ENCODE measurements at regions not wholly inside any gene's neighbourhood (a gene's known extent, or its start where the extent isn't known, plus 50 kb on each side); places are given as distances from the start of the nearest gene placed in this dataset.

DNA sequence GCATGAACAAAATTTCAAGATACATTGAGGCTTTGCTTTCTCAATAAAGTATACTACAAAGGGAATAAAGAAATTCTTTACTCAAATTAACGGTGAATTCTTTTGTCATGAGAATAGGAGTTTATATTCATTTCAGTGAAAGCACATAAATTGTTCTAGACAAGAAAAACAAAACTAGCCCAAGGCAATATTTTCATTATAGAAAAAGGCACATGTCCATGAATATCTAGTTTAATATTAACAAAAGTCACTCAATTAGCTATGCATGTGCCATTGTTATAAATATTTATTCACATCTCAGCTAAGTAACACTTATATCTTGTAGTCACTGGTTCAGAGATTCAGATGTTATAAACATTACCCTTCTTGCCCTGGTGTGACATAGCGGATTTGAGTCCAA is 369.3 kb downstream of the GPATCH2 start:
- H3K9ac ChIP-seq: no peak overlapping the region
- no peak for DNase-seq
- no peaks in the 10 kb centered on the region for H4K20me1 ChIP-seq (ENCODE audit: insufficient read depth)
- H3K4me1 ChIP-seq (ENCODE audit: insufficient read depth): no peaks in the 10 kb centered on the region
- no peaks in the 10 kb centered on the region for H3K79me2 ChIP-seq (ENCODE audit: insufficient read depth)
- H3K27me3 ChIP-seq (replicated peaks; ENCODE audit: insufficient read depth): no peaks in the 10 kb centered on the region
- no peak overlapping the region for H3K4me3 ChIP-seq
- no peak overlapping the region for H3K27ac ChIP-seq
- no peaks in the 10 kb centered on the region for H3K9me2 ChIP-seq (ENCODE audit: insufficient read depth)
- TF ChIP-seq EZH2phosphoT487 (IDR thresholded peaks at IDR 0.05; ENCODE audit: insufficient read depth, low read depth) (no peak), EZH2 (IDR thresholded peaks at IDR 0.05; ENCODE audit: insufficient read depth, poor library complexity, severe bottlenecking) (no peak)
- no peak overlapping the region for H3K4me2 ChIP-seq (ENCODE audit: unreplicated experiment)
- H3K36me3 ChIP-seq (ENCODE audit: low read depth): no peaks in the 10 kb centered on the region
- 18 to 25% methylated on average over 2 of the region's 2 CpGs for WGBS, 2 experiments (ENCODE audit: low coverage in 1 of 2, low lambda C conversion rate in 2 of 2, missing lambda C conversion rate in 2 of 2)
- H2AFZ ChIP-seq: no peak overlapping the region
- H3K9me3 ChIP-seq (ENCODE audit: low read depth): no peaks in the 10 kb centered on the region
- in situ Hi-C loops (cut with MboI): no loop called here
- H3F3A ChIP-seq (ENCODE audit: insufficient read depth): no peaks in the 10 kb centered on the region

DNA sequence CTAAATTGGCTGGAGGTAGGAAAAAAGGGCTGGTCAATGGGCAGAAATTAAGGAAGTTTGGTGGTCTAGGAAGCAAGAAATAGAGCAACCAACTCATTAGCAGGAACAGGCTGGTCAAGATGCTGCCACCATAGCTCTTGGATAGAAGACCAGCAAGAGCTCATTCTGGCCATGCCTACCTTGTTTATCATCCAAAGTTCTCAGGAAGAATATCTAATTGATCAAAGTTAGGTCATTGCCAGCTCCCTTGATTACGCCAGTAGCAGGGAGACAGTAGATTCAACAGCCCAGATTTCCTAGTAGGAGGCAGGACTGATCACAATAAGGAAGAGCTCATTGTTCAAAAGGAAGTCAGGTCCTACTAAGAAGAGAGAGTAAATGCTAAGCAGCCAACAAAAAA is 370.2 kb downstream of the GPATCH2 start:
- Histone ChIP-seq H3K9me3 (ENCODE audit: low read depth) (no peaks in the 10 kb centered on the region), H3K79me2 (ENCODE audit: insufficient read depth) (no peaks in the 10 kb centered on the region), H3K36me3 (ENCODE audit: low read depth) (no peaks in the 10 kb centered on the region), H3K27me3 (replicated peaks; ENCODE audit: insufficient read depth) (no peaks in the 10 kb centered on the region), H3K4me1 (ENCODE audit: insufficient read depth) (no peaks in the 10 kb centered on the region), H3K9ac (no peak overlapping the region), H2AFZ (no peak overlapping the region), H3K4me2 (ENCODE audit: unreplicated experiment) (no peak overlapping the region), H3K9me2 (ENCODE audit: insufficient read depth) (no peaks in the 10 kb centered on the region), H3K27ac (no peak overlapping the region), H3K4me3 (no peak overlapping the region), H3F3A (ENCODE audit: insufficient read depth) (no peaks in the 10 kb centered on the region), H4K20me1 (ENCODE audit: insufficient read depth) (no peaks in the 10 kb centered on the region)
- in situ Hi-C loops (cut with MboI): no loop called here
- no peak for DNase-seq
- TF ChIP-seq EZH2 (IDR thresholded peaks at IDR 0.05; ENCODE audit: insufficient read depth, poor library complexity, severe bottlenecking): no peak
- TF ChIP-seq EZH2phosphoT487 (IDR thresholded peaks at IDR 0.05; ENCODE audit: insufficient read depth, low read depth): no peak
- WGBS, 2 experiments (ENCODE audit: low coverage in 1 of 2, low lambda C conversion rate in 2 of 2, missing lambda C conversion rate in 2 of 2): 8 to 15% methylated on average over 1 of the region's 1 CpG

DNA sequence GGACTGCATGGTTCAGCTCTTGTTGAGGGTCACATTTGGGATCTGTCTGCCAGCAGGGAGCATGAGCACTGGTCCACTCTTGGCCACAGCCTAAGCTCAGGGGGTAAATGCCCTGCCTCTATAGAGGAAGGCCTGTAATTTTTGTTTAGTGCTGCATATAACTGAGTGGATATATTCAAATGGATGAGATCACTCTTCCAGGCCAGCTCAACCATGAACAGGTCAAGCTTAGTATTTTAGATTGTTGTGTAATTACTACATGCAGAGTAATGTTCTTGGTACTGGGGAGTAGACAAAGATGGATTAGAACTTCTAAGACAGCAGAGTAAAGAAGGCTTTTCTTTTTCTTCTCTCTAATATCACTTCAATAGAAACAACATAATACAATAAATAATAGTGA is 376.9 kb downstream of the GPATCH2 start:
- H3K9me2 ChIP-seq (ENCODE audit: insufficient read depth): no peaks in the 10 kb centered on the region
- TF ChIP-seq EZH2 (IDR thresholded peaks at IDR 0.05; ENCODE audit: insufficient read depth, poor library complexity, severe bottlenecking): no peak
- H2AFZ ChIP-seq: no peak overlapping the region
- no peak overlapping the region for H3K4me3 ChIP-seq
- H4K20me1 ChIP-seq (ENCODE audit: insufficient read depth): no peaks in the 10 kb centered on the region
- no peaks in the 10 kb centered on the region for H3K27me3 ChIP-seq (replicated peaks; ENCODE audit: insufficient read depth)
- H3F3A ChIP-seq (ENCODE audit: insufficient read depth): no peaks in the 10 kb centered on the region
- no peaks in the 10 kb centered on the region for H3K36me3 ChIP-seq (ENCODE audit: low read depth)
- H3K79me2 ChIP-seq (ENCODE audit: insufficient read depth): no peaks in the 10 kb centered on the region
- DNase-seq: no peak
- H3K4me2 ChIP-seq (ENCODE audit: unreplicated experiment): no peak overlapping the region
- no peak overlapping the region for H3K27ac ChIP-seq
- H3K9ac ChIP-seq: no peak overlapping the region
- no peaks in the 10 kb centered on the region for H3K4me1 ChIP-seq (ENCODE audit: insufficient read depth)
- no peaks in the 10 kb centered on the region for H3K9me3 ChIP-seq (ENCODE audit: low read depth)
- in situ Hi-C loops (cut with MboI): no loop called here

DNA sequence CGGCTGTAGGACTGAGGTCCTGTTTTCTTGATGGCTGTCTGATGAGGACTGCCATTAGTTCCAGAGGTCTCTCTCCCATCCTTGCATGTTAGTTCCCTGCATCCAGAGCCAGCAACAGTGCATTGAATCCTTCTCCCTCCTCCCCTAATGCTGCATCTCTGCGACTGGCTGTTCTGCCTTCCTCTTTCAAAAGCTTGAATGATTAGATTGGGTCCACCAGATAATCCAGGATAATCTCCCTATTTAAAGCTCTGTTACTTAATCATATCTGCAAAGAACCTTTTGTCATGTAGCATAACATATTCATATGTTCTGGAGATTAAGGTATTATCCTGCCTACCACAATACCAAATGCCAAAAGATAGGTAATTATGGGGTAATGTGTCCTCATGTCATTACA is 377.5 kb downstream of the GPATCH2 start:
- no peaks in the 10 kb centered on the region for H4K20me1 ChIP-seq (ENCODE audit: insufficient read depth)
- H2AFZ ChIP-seq: no peak overlapping the region
- no peak for DNase-seq
- no peak overlapping the region for H3K4me3 ChIP-seq
- no peaks in the 10 kb centered on the region for H3K27me3 ChIP-seq (replicated peaks; ENCODE audit: insufficient read depth)
- 46 to 50% methylated on average over 2 of the region's 2 CpGs for WGBS, 2 experiments (ENCODE audit: low coverage in 1 of 2, low lambda C conversion rate in 2 of 2, missing lambda C conversion rate in 2 of 2)
- H3K9ac ChIP-seq: no peak overlapping the region
- H3F3A ChIP-seq (ENCODE audit: insufficient read depth): no peaks in the 10 kb centered on the region
- H3K9me3 ChIP-seq (ENCODE audit: low read depth): no peaks in the 10 kb centered on the region
- H3K79me2 ChIP-seq (ENCODE audit: insufficient read depth): no peaks in the 10 kb centered on the region
- TF ChIP-seq EZH2 (IDR thresholded peaks at IDR 0.05; ENCODE audit: insufficient read depth, poor library complexity, severe bottlenecking) (no peak), EZH2phosphoT487 (IDR thresholded peaks at IDR 0.05; ENCODE audit: insufficient read depth, low read depth) (no peak)
- in situ Hi-C loops (cut with MboI): no loop called here
- no peak overlapping the region for H3K4me2 ChIP-seq (ENCODE audit: unreplicated experiment)
- H3K36me3 ChIP-seq (ENCODE audit: low read depth): no peaks in the 10 kb centered on the region
- H3K27ac ChIP-seq: no peak overlapping the region
- no peaks in the 10 kb centered on the region for H3K4me1 ChIP-seq (ENCODE audit: insufficient read depth)
- H3K9me2 ChIP-seq (ENCODE audit: insufficient read depth): no peaks in the 10 kb centered on the region

DNA sequence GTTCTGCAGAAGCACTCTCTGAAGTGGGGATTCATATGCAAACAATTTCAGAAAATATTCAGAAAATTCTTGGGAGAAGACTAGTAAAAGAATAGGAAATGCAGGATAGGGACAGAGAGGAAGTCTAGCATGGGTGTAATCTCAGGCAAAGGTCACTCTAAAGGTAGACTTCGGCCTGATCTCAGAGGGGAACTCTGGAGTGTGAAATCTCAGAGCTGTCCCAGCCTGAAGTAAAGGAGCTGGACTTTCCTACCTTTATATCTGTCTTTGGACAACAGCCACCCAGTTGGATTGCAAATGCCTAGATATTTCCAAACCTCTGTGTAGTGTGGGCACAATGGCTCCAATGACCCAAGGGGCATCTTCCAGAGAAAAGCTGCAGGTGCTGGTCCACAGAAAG is 379.8 kb downstream of the GPATCH2 start:
- Histone ChIP-seq H3K27ac (no peak overlapping the region), H3K79me2 (ENCODE audit: insufficient read depth) (no peaks in the 10 kb centered on the region), H3K4me2 (ENCODE audit: unreplicated experiment) (no peak overlapping the region), H3K36me3 (ENCODE audit: low read depth) (no peaks in the 10 kb centered on the region), H3F3A (ENCODE audit: insufficient read depth) (no peaks in the 10 kb centered on the region), H3K9me2 (ENCODE audit: insufficient read depth) (no peaks in the 10 kb centered on the region), H3K4me3 (no peak overlapping the region), H4K20me1 (ENCODE audit: insufficient read depth) (no peaks in the 10 kb centered on the region), H2AFZ (no peak overlapping the region), H3K9ac (no peak overlapping the region), H3K4me1 (ENCODE audit: insufficient read depth) (no peaks in the 10 kb centered on the region), H3K9me3 (ENCODE audit: low read depth) (no peaks in the 10 kb centered on the region), H3K27me3 (replicated peaks; ENCODE audit: insufficient read depth) (no peaks in the 10 kb centered on the region)
- DNase-seq: no peak
- TF ChIP-seq EZH2 (IDR thresholded peaks at IDR 0.05; ENCODE audit: insufficient read depth, poor library complexity, severe bottlenecking) (no peak), EZH2phosphoT487 (IDR thresholded peaks at IDR 0.05; ENCODE audit: insufficient read depth, low read depth) (no peak)
- in situ Hi-C loops (cut with MboI): no loop called here
- 4 to 5% methylated on average over 1 of the region's 1 CpG for WGBS, 2 experiments (ENCODE audit: low coverage in 1 of 2, low lambda C conversion rate in 2 of 2, missing lambda C conversion rate in 2 of 2)

All from GM23248 (cell line).